A549 (cell line): ENCODE measurements at regions not wholly inside any gene's neighbourhood (a gene's known extent, or its start where the extent isn't known, plus 50 kb on each side); places are given as distances from the start of the nearest gene placed in this dataset.

Experiments
- ATAC-seq, 2 experiments: fragments of 200-7000 bp in 1 of 2; fragments of >200 bp in 1 of 2; cut with Nextera tagmentation in 1 of 2; cut with Tn5 transposase in 1 of 2; 3 replicates each; pipeline versions ENCODE4 v1.8.0 to v1.9.1; 2018 to 2020; ENCODE audit warnings: mild to moderate bottlenecking in 1 of 2, moderate library complexity in 1 of 2
- CTCF ChIA-PET: fragments of 300-600 bp; sonication (Branson Sonifier 250); formaldehyde crosslinking; extraction: SDS; loops from one replicate; lab custom pipeline; 2021; ENCODE audit warnings: antibody characterized with exemption, inconsistent platforms; lab: Yijun Ruan, JAX
- POLR2A ChIA-PET: fragments of 350-600 bp; formaldehyde crosslinking; extraction: SDS; loops from one replicate; lab custom pipeline; 2021; ENCODE audit warnings: antibody characterized with exemption, inconsistent platforms; lab: Yijun Ruan, JAX
- DNase-seq, 2 experiments: peaks; one replicate each; pipeline versions ENCODE4 v3.0.0 to v3.0.0-alpha.2; 2011 to 2016; ENCODE audit warnings: low read depth in 1 of 2, low spot score in 1 of 2
- FAIRE-seq: peaks from 2 replicates; lab custom pipeline; 2011; peaks lifted over from hg19 to GRCh38; lab: Jason Lieb, UNC
- H3K27ac ChIP-seq, 2 experiments: fragments of >200 bp; sonication (Bioruptor Twin); formaldehyde crosslinking; 3 replicates each; pipeline ENCODE4 v1.5.1; 2016 to 2017
- H3K4me1 ChIP-seq: fragments of >200 bp; sonication (Bioruptor Twin); formaldehyde crosslinking; 3 replicates; pipeline ENCODE4 v1.6.1; 2016
- H3K4me2 ChIP-seq: fragments of >200 bp; sonication (Bioruptor Twin); formaldehyde crosslinking; 3 replicates; pipeline ENCODE4 v1.6.1; 2016
- H3K4me3 ChIP-seq: fragments of >200 bp; sonication (Bioruptor Twin); formaldehyde crosslinking; 3 replicates; pipeline ENCODE4 v1.5.1; 2016
- H3K9me3 ChIP-seq: fragments of >200 bp; sonication (Bioruptor Twin); formaldehyde crosslinking; 3 replicates; pipeline ENCODE4 v1.6.1; 2016
- CEBPB ChIP-seq, 2 experiments: fragments of >200 bp in 1 of 2; sonication (Bioruptor Twin) in 1 of 2; formaldehyde crosslinking in 1 of 2; IDR thresholded peaks; 2 replicates each; pipeline ENCODE4 v1.6.1; 2012 to 2016
- CHD2 ChIP-seq: fragments of 150-350 bp; IDR thresholded peaks from 2 replicates; pipeline ENCODE4 v1.6.1; 2014; ENCODE audit warnings: low read length; ENCODE audit not compliant: partially characterized antibody
- E2F6 ChIP-seq: IDR thresholded peaks from 2 replicates; pipeline ENCODE4 v1.6.1; 2012; ENCODE audit warnings: low read depth, borderline replicate concordance
- EHF ChIP-seq: fragments of 250-450 bp; sonication (Bioruptor Pico); IDR thresholded peaks from 2 replicates; pipeline ENCODE4 v1.5.0; 2020; ENCODE audit warnings: mild to moderate bottlenecking
- GATA3 ChIP-seq: IDR thresholded peaks from 2 replicates; pipeline ENCODE4 v1.6.1; 2012; ENCODE audit warnings: borderline replicate concordance
- HMGXB4 ChIP-seq: fragments of 250-450 bp; sonication (Bioruptor Pico); IDR thresholded peaks from 2 replicates; pipeline ENCODE4 v1.5.0; 2021; ENCODE audit warnings: mild to moderate bottlenecking, moderate library complexity, borderline replicate concordance
- HOXA7 ChIP-seq: fragments of 250-450 bp; sonication (Bioruptor Pico); IDR thresholded peaks from 2 replicates; pipeline ENCODE4 v1.5.0; 2020; ENCODE audit warnings: mild to moderate bottlenecking, moderate library complexity
- MAFK ChIP-seq: fragments of 450-650 bp; IDR thresholded peaks from 2 replicates; pipeline ENCODE4 v1.6.1; 2014; ENCODE audit not compliant: partially characterized antibody
- MYC ChIP-seq: IDR thresholded peaks from 2 replicates; pipeline ENCODE4 v1.6.1; 2012; ENCODE audit warnings: mild to moderate bottlenecking, inconsistent platforms, low read length, improper control_type of control experiment, borderline replicate concordance
- NFE2L2 ChIP-seq: fragments of 150-350 bp; conservative IDR thresholded peaks from 2 replicates; pipeline ENCODE4 v1.6.1; 2014; ENCODE audit warnings: low read length
- PBX3 ChIP-seq: IDR thresholded peaks from 2 replicates; pipeline ENCODE4 v1.6.1; 2012
- POLR2A ChIP-seq: IDR thresholded peaks from 2 replicates; pipeline ENCODE4 v1.6.1; 2012; ENCODE audit warnings: mild to moderate bottlenecking, low read length
- RNF2 ChIP-seq: fragments of 200-600 bp; sonication (generic); IDR thresholded peaks from 2 replicates; pipeline ENCODE4 v1.6.1; 2016; ENCODE audit warnings: low read depth, mild to moderate bottlenecking, antibody characterized with exemption, moderate library complexity, borderline replicate concordance
- TFCP2L1 ChIP-seq: fragments of 250-450 bp; sonication (Bioruptor Pico); IDR thresholded peaks from 2 replicates; pipeline ENCODE4 v1.5.0; 2021; ENCODE audit warnings: mild to moderate bottlenecking
- ZNF302 ChIP-seq: fragments of 250-450 bp; sonication (Bioruptor Pico); IDR thresholded peaks from 2 replicates; pipeline ENCODE4 v1.9.0; 2021; ENCODE audit warnings: inconsistent platforms, mild to moderate bottlenecking, moderate library complexity
- WGBS: methylation state at CpG from one replicate; pipeline ENCODE4 v1.1.6; 2017; ENCODE audit errors: missing lambda C conversion rate; 5-methylcytosine and 5-hydroxymethylcytosine counted together

GRCh38 chr11:112723676-112724495 lies 237.3 kb upstream of the NCAM1 start:
- DNase-seq (no peak), ATAC-seq (no peak)
- no peaks in the 10 kb centered on the region for H3K4me1 ChIP-seq
- WGBS = 21% methylated on average over 11 of the region's 13 CpGs
- TF ChIP-seq HMGXB4 (CRISPR knock-in tag) = no peak
- no peak for TF ChIP-seq MAFK
- no peak for TF ChIP-seq HOXA7 (CRISPR knock-in tag)
- no peak for TF ChIP-seq GATA3
- TF ChIP-seq, all 56 proteins: peak for 0
- CTCF ChIA-PET = no interaction called here
- H3K9me3 ChIP-seq = no peaks in the 10 kb centered on the region
- H3K4me3 ChIP-seq = no peak overlapping the region
- H3K4me2 ChIP-seq = no peak overlapping the region
- POLR2A ChIA-PET = no interaction called here
- H3K27ac ChIP-seq = no peak overlapping the region
- no peak for FAIRE-seq

GRCh38 chr11:112724496-112724790 lies 236.8 kb upstream of the NCAM1 start:
- WGBS = no CpG with 5 or more reads among the region's 4 CpGs
- H3K4me2 ChIP-seq = no peak overlapping the region
- no peak overlapping the region for H3K27ac ChIP-seq
- H3K4me3 ChIP-seq = no peak overlapping the region
- TF ChIP-seq RNF2 (no peak), E2F6 (no peak), NFE2L2 (no peak), TFCP2L1 (CRISPR knock-in tag) (no peak), POLR2A (no peak), CHD2 (no peak), HMGXB4 (CRISPR knock-in tag) (no peak), EHF (CRISPR knock-in tag) (no peak), PBX3 (no peak), MYC (no peak)
- CTCF ChIA-PET = no interaction called here
- H3K4me1 ChIP-seq = no peaks in the 10 kb centered on the region
- no peak for FAIRE-seq
- no peak for ATAC-seq
- POLR2A ChIA-PET = no interaction called here
- H3K9me3 ChIP-seq = no peaks in the 10 kb centered on the region
- no peak for DNase-seq

- TF ChIP-seq CEBPB (IDR thresholded peaks at IDR 0.05) (no peak), ZNF302 (CRISPR knock-in tag) (no peak)
- no peak overlapping the region for H3K4me2 ChIP-seq
- no peaks in the 10 kb centered on the region for H3K4me1 ChIP-seq
- CTCF ChIA-PET = no interaction called here
- DNase-seq (no peak), ATAC-seq (no peak), FAIRE-seq (no peak)
- no peak overlapping the region for H3K27ac ChIP-seq
- POLR2A ChIA-PET = no interaction called here
- H3K9me3 ChIP-seq = no peaks in the 10 kb centered on the region
- no peak overlapping the region for H3K4me3 ChIP-seq
- 0% methylated on average over 3 of the region's 3 CpGs for WGBS
Measured at GRCh38 chr11:112725636-112726035, 235.6 kb upstream of the NCAM1 start.
